ENCODE measurements at regions not wholly inside any gene's neighbourhood (a gene's known extent, or its start where the extent isn't known, plus 50 kb on each side); places are given as distances from the start of the nearest gene placed in this dataset.
A peak's percentile ranks its signal among the peaks of the same experiment; 100 is the strongest.

DNA sequence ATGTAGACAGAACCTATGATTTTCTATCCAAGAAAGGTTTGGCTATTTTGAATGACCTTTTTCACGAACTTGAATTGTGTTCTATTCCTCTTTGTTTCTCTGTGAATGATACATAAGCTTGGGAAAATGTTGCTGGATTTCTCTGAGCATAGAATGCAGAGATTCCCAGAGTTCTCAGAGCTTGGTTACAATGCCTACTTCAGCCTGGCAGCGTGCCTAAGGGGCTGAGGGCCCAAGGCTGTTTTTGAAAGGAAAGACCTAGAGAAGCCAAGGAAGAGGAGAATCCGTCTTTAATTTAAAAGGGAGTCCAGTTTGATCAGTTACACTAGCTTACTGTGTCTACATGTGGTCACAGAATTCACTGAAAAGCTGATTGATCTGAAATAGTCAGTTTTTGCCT lies 55.3 kb upstream of the CXorf51B start (continued):
- TF ChIP-seq, protein P1, sequence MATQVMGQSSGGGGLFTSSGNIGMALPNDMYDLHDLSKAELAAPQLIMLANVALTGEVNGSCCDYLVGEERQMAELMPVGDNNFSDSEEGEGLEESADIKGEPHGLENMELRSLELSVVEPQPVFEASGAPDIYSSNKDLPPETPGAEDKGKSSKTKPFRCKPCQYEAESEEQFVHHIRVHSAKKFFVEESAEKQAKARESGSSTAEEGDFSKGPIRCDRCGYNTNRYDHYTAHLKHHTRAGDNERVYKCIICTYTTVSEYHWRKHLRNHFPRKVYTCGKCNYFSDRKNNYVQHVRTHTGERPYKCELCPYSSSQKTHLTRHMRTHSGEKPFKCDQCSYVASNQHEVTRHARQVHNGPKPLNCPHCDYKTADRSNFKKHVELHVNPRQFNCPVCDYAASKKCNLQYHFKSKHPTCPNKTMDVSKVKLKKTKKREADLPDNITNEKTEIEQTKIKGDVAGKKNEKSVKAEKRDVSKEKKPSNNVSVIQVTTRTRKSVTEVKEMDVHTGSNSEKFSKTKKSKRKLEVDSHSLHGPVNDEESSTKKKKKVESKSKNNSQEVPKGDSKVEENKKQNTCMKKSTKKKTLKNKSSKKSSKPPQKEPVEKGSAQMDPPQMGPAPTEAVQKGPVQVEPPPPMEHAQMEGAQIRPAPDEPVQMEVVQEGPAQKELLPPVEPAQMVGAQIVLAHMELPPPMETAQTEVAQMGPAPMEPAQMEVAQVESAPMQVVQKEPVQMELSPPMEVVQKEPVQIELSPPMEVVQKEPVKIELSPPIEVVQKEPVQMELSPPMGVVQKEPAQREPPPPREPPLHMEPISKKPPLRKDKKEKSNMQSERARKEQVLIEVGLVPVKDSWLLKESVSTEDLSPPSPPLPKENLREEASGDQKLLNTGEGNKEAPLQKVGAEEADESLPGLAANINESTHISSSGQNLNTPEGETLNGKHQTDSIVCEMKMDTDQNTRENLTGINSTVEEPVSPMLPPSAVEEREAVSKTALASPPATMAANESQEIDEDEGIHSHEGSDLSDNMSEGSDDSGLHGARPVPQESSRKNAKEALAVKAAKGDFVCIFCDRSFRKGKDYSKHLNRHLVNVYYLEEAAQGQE (IDR thresholded peaks at IDR 0.05) = no peak
- TF ChIP-seq FOXA2 (IDR thresholded peaks at IDR 0.05) (no peak), RAD21 (IDR thresholded peaks at IDR 0.05) (no peak), EGR1 (IDR thresholded peaks at IDR 0.05; ENCODE audit: low read depth in 2 of 2) (no peak), FOXA1 (IDR thresholded peaks at IDR 0.05) (no peak), YY1 (IDR thresholded peaks at IDR 0.05) (no peak), RXRA (IDR thresholded peaks at IDR 0.05) (no peak), JUND (IDR thresholded peaks at IDR 0.05) (no peak)

DNA sequence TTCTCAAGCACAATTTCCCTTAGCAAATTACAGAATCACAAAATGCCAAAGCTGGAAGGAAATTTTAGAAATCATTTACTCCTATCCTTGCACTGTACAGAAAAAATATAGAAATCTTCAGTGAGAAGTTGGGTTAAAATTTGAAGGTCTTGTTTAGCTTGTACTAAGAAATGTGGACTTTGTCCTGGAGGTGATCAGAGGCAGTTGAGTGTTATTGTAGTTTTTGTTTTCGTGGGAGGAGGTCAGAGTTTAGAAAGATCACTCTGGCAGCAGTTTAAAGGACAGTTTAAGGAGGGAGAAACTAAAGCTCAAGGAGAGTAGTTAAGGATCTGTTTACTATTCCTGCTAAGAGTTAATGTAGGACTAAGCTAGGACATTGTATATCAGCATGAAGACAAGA lies 54.4 kb upstream of the CXorf51B start:
- H3K27ac ChIP-seq (ENCODE audit: low read depth in 1 of 2, low read length in 2 of 2) = no peak overlapping the region
- H3K4me3 ChIP-seq (ENCODE audit: low read depth in 1 of 3, low read length in 3 of 3) = no peak overlapping the region
- no peak overlapping the region for H3K9ac ChIP-seq (ENCODE audit: low read depth in 1 of 2, low read length in 2 of 2)
- H3K4me1 ChIP-seq (ENCODE audit: control insufficient read depth in 4 of 4, insufficient read depth in 4 of 4, low read length in 3 of 4) = peaks cover 1 to 10% (median 6%) of the 10 kb centered on the region in 4 donors
- no peaks in the 10 kb centered on the region for H3K9me3 ChIP-seq (ENCODE audit: control insufficient read depth in 4 of 4, low read length in 3 of 4)
- no peaks in the 10 kb centered on the region for H3K36me3 ChIP-seq (ENCODE audit: control insufficient read depth in 4 of 4, insufficient read depth in 3 of 4, low read depth in 1 of 4, low read length in 3 of 4)
- no peak for DNase-seq (ENCODE audit: low spot score)
- 8% methylated on average over 1 of the region's 1 CpG for WGBS
- TF ChIP-seq SP1 (IDR thresholded peaks at IDR 0.05) (peak; percentile 35), HNF4G (IDR thresholded peaks at IDR 0.05) (peak; percentile 57), HNF4A (conservative IDR thresholded peaks at IDR 0.05) (peak; percentile 82 to 85), RXRA (IDR thresholded peaks at IDR 0.05) (peak; percentile 44 to 45), FOXA2 (IDR thresholded peaks at IDR 0.05) (no peak)
- TF ChIP-seq, protein P2, sequence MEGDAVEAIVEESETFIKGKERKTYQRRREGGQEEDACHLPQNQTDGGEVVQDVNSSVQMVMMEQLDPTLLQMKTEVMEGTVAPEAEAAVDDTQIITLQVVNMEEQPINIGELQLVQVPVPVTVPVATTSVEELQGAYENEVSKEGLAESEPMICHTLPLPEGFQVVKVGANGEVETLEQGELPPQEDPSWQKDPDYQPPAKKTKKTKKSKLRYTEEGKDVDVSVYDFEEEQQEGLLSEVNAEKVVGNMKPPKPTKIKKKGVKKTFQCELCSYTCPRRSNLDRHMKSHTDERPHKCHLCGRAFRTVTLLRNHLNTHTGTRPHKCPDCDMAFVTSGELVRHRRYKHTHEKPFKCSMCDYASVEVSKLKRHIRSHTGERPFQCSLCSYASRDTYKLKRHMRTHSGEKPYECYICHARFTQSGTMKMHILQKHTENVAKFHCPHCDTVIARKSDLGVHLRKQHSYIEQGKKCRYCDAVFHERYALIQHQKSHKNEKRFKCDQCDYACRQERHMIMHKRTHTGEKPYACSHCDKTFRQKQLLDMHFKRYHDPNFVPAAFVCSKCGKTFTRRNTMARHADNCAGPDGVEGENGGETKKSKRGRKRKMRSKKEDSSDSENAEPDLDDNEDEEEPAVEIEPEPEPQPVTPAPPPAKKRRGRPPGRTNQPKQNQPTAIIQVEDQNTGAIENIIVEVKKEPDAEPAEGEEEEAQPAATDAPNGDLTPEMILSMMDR (IDR thresholded peaks at IDR 0.05; ENCODE audit: low read depth, low read length, missing input control) = no peak
- peaks cover 0 to 4% (median 0%) of the 10 kb centered on the region in 4 donors for H3K27me3 ChIP-seq (ENCODE audit: control insufficient read depth in 4 of 4, insufficient read depth in 4 of 4, low read length in 3 of 4)

All from liver (tissue), 8 donors.